A549 (cell line): ENCODE measurements at regions not wholly inside any gene's neighbourhood (a gene's known extent, or its start where the extent isn't known, plus 50 kb on each side); places are given as distances from the start of the nearest gene placed in this dataset.

Experiments used
- ATAC-seq, 2 experiments: fragments of 200-7000 bp in 1 of 2; fragments of >200 bp in 1 of 2; cut with Nextera tagmentation in 1 of 2; cut with Tn5 transposase in 1 of 2; 3 replicates each; pipeline versions ENCODE4 v1.8.0 to v1.9.1; 2018 to 2020; ENCODE audit warnings: mild to moderate bottlenecking in 1 of 2, moderate library complexity in 1 of 2
- CTCF ChIA-PET: fragments of 300-600 bp; sonication (Branson Sonifier 250); formaldehyde crosslinking; extraction: SDS; loops from one replicate; lab custom pipeline; 2021; ENCODE audit warnings: antibody characterized with exemption, inconsistent platforms; lab: Yijun Ruan, JAX
- POLR2A ChIA-PET: fragments of 350-600 bp; formaldehyde crosslinking; extraction: SDS; loops from one replicate; lab custom pipeline; 2021; ENCODE audit warnings: antibody characterized with exemption, inconsistent platforms; lab: Yijun Ruan, JAX
- DNase-seq, 2 experiments: peaks; one replicate each; pipeline versions ENCODE4 v3.0.0 to v3.0.0-alpha.2; 2011 to 2016; ENCODE audit warnings: low read depth in 1 of 2, low spot score in 1 of 2
- FAIRE-seq: peaks from 2 replicates; lab custom pipeline; 2011; peaks lifted over from hg19 to GRCh38; lab: Jason Lieb, UNC
- H3K27ac ChIP-seq, 2 experiments: fragments of >200 bp; sonication (Bioruptor Twin); formaldehyde crosslinking; 3 replicates each; pipeline ENCODE4 v1.5.1; 2016 to 2017
- H3K4me1 ChIP-seq: fragments of >200 bp; sonication (Bioruptor Twin); formaldehyde crosslinking; 3 replicates; pipeline ENCODE4 v1.6.1; 2016
- H3K4me2 ChIP-seq: fragments of >200 bp; sonication (Bioruptor Twin); formaldehyde crosslinking; 3 replicates; pipeline ENCODE4 v1.6.1; 2016
- H3K4me3 ChIP-seq: fragments of >200 bp; sonication (Bioruptor Twin); formaldehyde crosslinking; 3 replicates; pipeline ENCODE4 v1.5.1; 2016
- H3K9me3 ChIP-seq: fragments of >200 bp; sonication (Bioruptor Twin); formaldehyde crosslinking; 3 replicates; pipeline ENCODE4 v1.6.1; 2016
- CBX8 ChIP-seq: fragments of 200-600 bp; sonication (generic); IDR thresholded peaks from 2 replicates; pipeline ENCODE4 v1.6.1; 2016
- CEBPB ChIP-seq, 2 experiments: fragments of >200 bp in 1 of 2; sonication (Bioruptor Twin) in 1 of 2; formaldehyde crosslinking in 1 of 2; IDR thresholded peaks; 2 replicates each; pipeline ENCODE4 v1.6.1; 2012 to 2016
- CTCF ChIP-seq: fragments of >200 bp; sonication (Bioruptor Twin); formaldehyde crosslinking; IDR thresholded peaks from 3 replicates; pipeline ENCODE4 v1.5.1; 2016
- E2F6 ChIP-seq: IDR thresholded peaks from 2 replicates; pipeline ENCODE4 v1.6.1; 2012; ENCODE audit warnings: low read depth, borderline replicate concordance
- EHMT2 ChIP-seq: fragments of 200-600 bp; sonication (generic); IDR thresholded peaks from 2 replicates; pipeline ENCODE4 v1.6.1; 2016; ENCODE audit warnings: antibody characterized with exemption, low read depth, mild to moderate bottlenecking, moderate library complexity
- ESRRA ChIP-seq: fragments of 150-350 bp; IDR thresholded peaks from 2 replicates; pipeline ENCODE4 v1.6.1; 2014; ENCODE audit warnings: mild to moderate bottlenecking, low read length, borderline replicate concordance
- FOSL2 ChIP-seq, 2 experiments: fragments of 450-650 bp in 1 of 2; fragments of >200 bp in 1 of 2; sonication (Bioruptor Twin) in 1 of 2; formaldehyde crosslinking; IDR thresholded peaks; 2 replicates each; pipeline versions ENCODE4 v1.5.0 to v1.6.1; 2016 to 2020; ENCODE audit warnings: mild to moderate bottlenecking in 1 of 2, moderate library complexity in 1 of 2
- GATA3 ChIP-seq: IDR thresholded peaks from 2 replicates; pipeline ENCODE4 v1.6.1; 2012; ENCODE audit warnings: borderline replicate concordance
- HEYL ChIP-seq: fragments of 250-450 bp; sonication (Bioruptor Pico); IDR thresholded peaks from 2 replicates; pipeline ENCODE4 v1.8.0; 2021; ENCODE audit warnings: mild to moderate bottlenecking, moderate library complexity
- HOXA7 ChIP-seq: fragments of 250-450 bp; sonication (Bioruptor Pico); IDR thresholded peaks from 2 replicates; pipeline ENCODE4 v1.5.0; 2020; ENCODE audit warnings: mild to moderate bottlenecking, moderate library complexity
- HOXB13 ChIP-seq: fragments of 250-450 bp; sonication (Bioruptor Pico); IDR thresholded peaks from 2 replicates; pipeline ENCODE4 v1.5.0; 2020; ENCODE audit warnings: low read depth, mild to moderate bottlenecking, moderate library complexity
- HOXB5 ChIP-seq: fragments of 250-450 bp; sonication (Bioruptor Pico); IDR thresholded peaks from 2 replicates; pipeline ENCODE4 v1.5.0; 2020; ENCODE audit warnings: mild to moderate bottlenecking, moderate library complexity
- MAFK ChIP-seq: fragments of 450-650 bp; IDR thresholded peaks from 2 replicates; pipeline ENCODE4 v1.6.1; 2014; ENCODE audit not compliant: partially characterized antibody
- MAZ ChIP-seq: fragments of 150-350 bp; IDR thresholded peaks from 2 replicates; pipeline ENCODE4 v1.6.1; 2014; ENCODE audit warnings: antibody characterized with exemption, low read depth, low read length, borderline replicate concordance
- MYC ChIP-seq: IDR thresholded peaks from 2 replicates; pipeline ENCODE4 v1.6.1; 2012; ENCODE audit warnings: mild to moderate bottlenecking, inconsistent platforms, low read length, improper control_type of control experiment, borderline replicate concordance
- NPAS2 ChIP-seq: fragments of 250-450 bp; sonication (Bioruptor Pico); IDR thresholded peaks from 2 replicates; pipeline ENCODE4 v1.8.0; 2022; ENCODE audit warnings: mild to moderate bottlenecking, moderate library complexity, borderline replicate concordance
- NR3C1 ChIP-seq: fragments of >200 bp; sonication (Bioruptor Twin); formaldehyde crosslinking; IDR thresholded peaks from 3 replicates; pipeline ENCODE4 v1.6.1; 2017
- PBX3 ChIP-seq: IDR thresholded peaks from 2 replicates; pipeline ENCODE4 v1.6.1; 2012
- PHF8 ChIP-seq: fragments of 200-600 bp; sonication (generic); IDR thresholded peaks from 2 replicates; pipeline ENCODE4 v1.6.1; 2016; ENCODE audit warnings: low read depth, mild to moderate bottlenecking, antibody characterized with exemption, moderate library complexity, borderline replicate concordance
- SMC3 ChIP-seq: fragments of >200 bp; sonication (Bioruptor Twin); formaldehyde crosslinking; IDR thresholded peaks from 3 replicates; pipeline ENCODE4 v1.6.1; 2018; ENCODE audit warnings: inconsistent platforms
- USF2 ChIP-seq: fragments of 450-650 bp; IDR thresholded peaks from 2 replicates; pipeline ENCODE4 v1.6.1; 2014; ENCODE audit warnings: antibody characterized with exemption
- WGBS: methylation state at CpG from one replicate; pipeline ENCODE4 v1.1.6; 2017; ENCODE audit errors: missing lambda C conversion rate; 5-methylcytosine and 5-hydroxymethylcytosine counted together

- CTCF ChIA-PET = interaction anchor here (1.2 kb wide), 2 partner anchors 8 to 13 kb away, joined by 3 to 4 read pairs; no protein-coding TSS in a partner anchor
- no peak for ATAC-seq
- DNase-seq = no peak
- 70% methylated on average over 4 of the region's 4 CpGs for WGBS
- no peak overlapping the region for H3K27ac ChIP-seq
- FAIRE-seq = no peak
- no peak overlapping the region for H3K4me2 ChIP-seq
- POLR2A ChIA-PET = no interaction called here
- H3K4me1 ChIP-seq = no peaks in the 10 kb centered on the region
- H3K9me3 ChIP-seq = no peaks in the 10 kb centered on the region
- H3K4me3 ChIP-seq = no peak overlapping the region
- TF ChIP-seq CEBPB (IDR thresholded peaks at IDR 0.05) = no peak
- no peak for TF ChIP-seq CBX8
- no peak for TF ChIP-seq ESRRA
- no peak for TF ChIP-seq HOXB13 (CRISPR knock-in tag)
- no peak for TF ChIP-seq HOXB5 (CRISPR knock-in tag)
- TF ChIP-seq HEYL = no peak
- TF ChIP-seq MYC = no peak
These were observed 165.0 kb upstream of the MAP3K1 start for GRCh38 chr5:56650386-56650785.

GRCh38 chr5:56649569-56649968 lies 165.8 kb upstream of the MAP3K1 start:
- Histone ChIP-seq H3K27ac (no peak overlapping the region), H3K4me2 (no peak overlapping the region), H3K9me3 (no peaks in the 10 kb centered on the region), H3K4me3 (no peak overlapping the region), H3K4me1 (no peaks in the 10 kb centered on the region)
- ChIA-PET POLR2A (no interaction called here), CTCF (interaction anchor here (1.1 kb wide), 1 partner anchor 13 kb away, joined by 3 read pairs; no protein-coding TSS in a partner anchor)
- no peak for ATAC-seq
- FAIRE-seq = no peak
- DNase-seq = no peak
- TF ChIP-seq NR3C1 = no peak
- no peak for TF ChIP-seq PHF8
- no peak for TF ChIP-seq MAZ
- TF ChIP-seq FOSL2 (IDR thresholded peaks at IDR 0.05) = no peak
- no peak for TF ChIP-seq FOSL2 (CRISPR knock-in tag; IDR thresholded peaks at IDR 0.05)
- TF ChIP-seq NPAS2 = no peak
- no peak for TF ChIP-seq E2F6
- 44% methylated on average over 4 of the region's 4 CpGs for WGBS

DNA sequence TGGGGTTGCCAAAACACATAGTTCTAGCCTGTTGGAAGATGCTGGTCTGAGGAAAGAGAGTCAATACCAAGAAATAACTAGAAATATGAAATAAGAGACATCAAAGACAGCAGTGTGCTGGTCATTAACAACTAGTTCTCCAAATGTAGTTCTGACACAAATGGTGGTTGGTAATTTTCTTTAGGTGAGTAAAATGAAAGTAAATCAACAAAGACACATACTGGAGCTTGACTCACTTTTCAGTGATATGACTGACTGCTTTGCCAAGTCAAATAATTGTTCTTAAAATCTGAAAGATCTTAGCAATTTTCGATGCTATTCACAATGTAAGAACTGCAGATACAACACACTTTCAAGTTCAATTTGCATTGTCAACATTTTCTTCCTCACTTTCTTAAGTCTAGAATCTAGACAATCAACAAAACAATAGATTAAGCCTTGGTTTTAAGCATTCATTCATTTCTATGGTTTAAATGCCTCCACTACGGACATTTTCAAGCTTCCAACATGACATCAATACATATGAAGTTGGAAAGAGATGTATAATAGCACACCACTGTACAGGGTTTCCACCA lies 166.8 kb upstream of the MAP3K1 start:
- H3K4me1 ChIP-seq = no peaks in the 10 kb centered on the region

More for the DNA sequence above, 166.8 kb upstream of the MAP3K1 start:
- ChIA-PET CTCF (interaction anchor here (1.1 kb wide), 1 partner anchor 12 kb away, joined by 3 read pairs; no protein-coding TSS in a partner anchor), POLR2A (no interaction called here)
- no peak for FAIRE-seq
- Histone ChIP-seq H3K4me2 (no peak overlapping the region), H3K27ac (no peak overlapping the region), H3K9me3 (no peaks in the 10 kb centered on the region), H3K4me3 (no peak overlapping the region)
- DNase-seq = no peak
- no peak for ATAC-seq
- TF ChIP-seq MAFK = peak; percentile 45
- no peak for TF ChIP-seq SMC3
- TF ChIP-seq HOXA7 (CRISPR knock-in tag) = no peak
- no peak for TF ChIP-seq EHMT2
- TF ChIP-seq CTCF = no peak
- no peak for TF ChIP-seq E2F6
- TF ChIP-seq USF2 = no peak
- TF ChIP-seq GATA3 = no peak
- no peak for TF ChIP-seq PBX3
- 72% methylated on average over 2 of the region's 2 CpGs for WGBS
